Fibroblast of villous mesenchyme (primary cell): ENCODE measurements at regions not wholly inside any gene's neighbourhood (a gene's known extent, or its start where the extent isn't known, plus 50 kb on each side); places are given as distances from the start of the nearest gene placed in this dataset.
A peak's percentile ranks its signal among the peaks of the same experiment; 100 is the strongest.

Experiments used
- DNase-seq: peaks from one replicate; pipeline ENCODE4 v3.0.0-alpha.2; 2010; ENCODE audit warnings: low read depth
- H3K4me3 ChIP-seq: 2 replicates; pipeline ENCODE4 v1.5.1; 2011; ENCODE audit warnings: low read depth, mild to moderate bottlenecking, low read length
- TF ChIP-seq, protein P1 (sequence below): IDR thresholded peaks from 2 replicates; pipeline ENCODE4 v1.5.1; 2012; ENCODE audit warnings: low read depth, mild to moderate bottlenecking, low read length; ENCODE audit not compliant: insufficient read depth

DNA sequence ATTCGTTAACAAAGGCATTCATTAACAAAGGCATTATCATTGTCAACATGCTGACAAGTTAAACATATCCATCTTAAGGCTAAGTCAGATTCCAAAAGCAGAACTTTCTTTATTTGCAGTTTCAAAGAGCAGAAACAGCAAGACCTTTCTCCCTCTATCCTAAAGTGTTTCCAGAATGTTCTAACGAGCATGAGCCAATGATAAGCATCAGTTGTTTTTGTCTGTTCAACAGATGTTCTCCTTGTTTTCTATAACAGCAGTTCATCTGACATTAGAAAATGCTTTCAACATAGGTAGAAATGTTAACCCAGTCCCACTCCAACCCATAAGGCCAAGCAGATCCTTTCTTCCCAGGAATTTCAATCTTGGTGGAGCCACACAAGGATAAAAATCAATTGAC lies 77.6 kb upstream of the POMGNT2 start:
- H3K4me3 ChIP-seq, result no peak overlapping the region
- DNase-seq, result peak; percentile 88
- TF ChIP-seq, protein P1, sequence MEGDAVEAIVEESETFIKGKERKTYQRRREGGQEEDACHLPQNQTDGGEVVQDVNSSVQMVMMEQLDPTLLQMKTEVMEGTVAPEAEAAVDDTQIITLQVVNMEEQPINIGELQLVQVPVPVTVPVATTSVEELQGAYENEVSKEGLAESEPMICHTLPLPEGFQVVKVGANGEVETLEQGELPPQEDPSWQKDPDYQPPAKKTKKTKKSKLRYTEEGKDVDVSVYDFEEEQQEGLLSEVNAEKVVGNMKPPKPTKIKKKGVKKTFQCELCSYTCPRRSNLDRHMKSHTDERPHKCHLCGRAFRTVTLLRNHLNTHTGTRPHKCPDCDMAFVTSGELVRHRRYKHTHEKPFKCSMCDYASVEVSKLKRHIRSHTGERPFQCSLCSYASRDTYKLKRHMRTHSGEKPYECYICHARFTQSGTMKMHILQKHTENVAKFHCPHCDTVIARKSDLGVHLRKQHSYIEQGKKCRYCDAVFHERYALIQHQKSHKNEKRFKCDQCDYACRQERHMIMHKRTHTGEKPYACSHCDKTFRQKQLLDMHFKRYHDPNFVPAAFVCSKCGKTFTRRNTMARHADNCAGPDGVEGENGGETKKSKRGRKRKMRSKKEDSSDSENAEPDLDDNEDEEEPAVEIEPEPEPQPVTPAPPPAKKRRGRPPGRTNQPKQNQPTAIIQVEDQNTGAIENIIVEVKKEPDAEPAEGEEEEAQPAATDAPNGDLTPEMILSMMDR, result no peak

DNA sequence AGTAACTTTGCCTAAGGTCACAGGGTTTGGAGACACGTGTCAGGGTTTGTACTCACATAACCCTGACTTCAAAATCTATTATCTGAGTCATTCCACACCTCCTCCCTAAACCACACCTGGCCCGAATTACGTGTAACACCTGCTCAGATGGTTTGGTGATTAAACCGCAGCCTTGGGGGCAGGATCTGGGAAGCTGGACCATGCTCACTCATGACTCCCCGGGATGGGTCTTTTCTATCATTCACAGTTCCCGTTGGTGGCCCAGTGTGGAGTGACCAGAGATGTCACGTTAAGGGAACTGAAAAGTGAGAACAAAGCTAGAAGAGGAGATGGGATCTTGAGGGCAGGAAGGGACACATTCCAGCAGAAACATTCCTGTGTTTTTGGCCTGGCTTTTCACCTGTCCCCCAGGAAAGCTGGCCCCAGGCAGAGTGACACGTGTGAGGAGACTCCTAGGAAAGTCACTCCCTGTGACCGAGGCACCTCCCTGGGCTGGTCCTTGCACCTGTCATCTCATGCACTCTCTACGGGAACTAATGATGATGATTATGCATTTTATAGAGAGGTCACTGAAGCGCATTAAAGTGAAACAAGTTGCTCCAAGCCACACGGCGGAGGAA lies 75.4 kb upstream of the POMGNT2 start:
- TF ChIP-seq, protein P1, result no peak
- DNase-seq, result no peak

DNA sequence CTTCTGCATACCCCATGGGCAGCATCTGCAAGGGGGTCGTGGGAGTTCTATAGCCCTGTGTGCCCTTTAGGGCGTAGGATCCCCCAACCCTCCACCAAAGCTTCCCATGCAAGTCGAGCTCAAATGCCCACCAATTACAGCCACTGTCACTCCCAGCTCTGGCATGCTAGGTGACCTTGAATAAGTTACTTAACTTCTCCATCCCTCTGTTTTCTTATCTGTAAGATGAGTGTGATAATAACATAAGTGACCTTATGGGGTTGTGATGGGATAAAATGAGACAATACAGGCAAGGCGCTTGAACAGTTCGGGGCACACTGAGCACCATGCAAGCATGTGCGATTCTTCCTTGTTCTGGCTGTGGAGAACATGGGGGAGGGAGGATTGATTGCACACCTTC lies 74.8 kb upstream of the POMGNT2 start:
- H3K4me3 ChIP-seq, result no peak overlapping the region
- TF ChIP-seq, protein P1, result no peak
- no peak for DNase-seq

More for the DNA sequence above, 75.4 kb upstream of the POMGNT2 start:
- H3K4me3 ChIP-seq, result no peak overlapping the region

DNA sequence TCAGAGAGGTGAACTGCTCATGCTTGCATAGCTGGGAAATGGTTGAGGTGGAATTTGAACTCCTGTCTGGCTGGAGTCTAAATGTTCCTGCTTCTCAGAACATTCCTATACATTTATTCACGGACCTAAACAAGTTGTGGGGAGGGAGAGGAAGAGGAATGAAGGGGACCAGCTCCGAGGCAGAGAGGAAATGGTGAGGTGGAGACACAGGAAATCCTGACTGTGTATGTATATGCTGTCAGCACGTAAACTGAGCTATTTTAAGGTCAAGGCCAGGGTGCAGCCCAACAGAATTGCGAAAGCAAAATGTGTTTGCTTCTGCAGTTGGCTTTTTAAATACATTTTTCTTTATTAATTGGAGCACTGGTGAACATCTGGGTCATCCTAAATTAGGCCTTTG lies 74.1 kb upstream of the POMGNT2 start:
- H3K4me3 ChIP-seq, result no peak overlapping the region
- TF ChIP-seq, protein P1, result no peak
- DNase-seq, result peak; percentile 98

DNA sequence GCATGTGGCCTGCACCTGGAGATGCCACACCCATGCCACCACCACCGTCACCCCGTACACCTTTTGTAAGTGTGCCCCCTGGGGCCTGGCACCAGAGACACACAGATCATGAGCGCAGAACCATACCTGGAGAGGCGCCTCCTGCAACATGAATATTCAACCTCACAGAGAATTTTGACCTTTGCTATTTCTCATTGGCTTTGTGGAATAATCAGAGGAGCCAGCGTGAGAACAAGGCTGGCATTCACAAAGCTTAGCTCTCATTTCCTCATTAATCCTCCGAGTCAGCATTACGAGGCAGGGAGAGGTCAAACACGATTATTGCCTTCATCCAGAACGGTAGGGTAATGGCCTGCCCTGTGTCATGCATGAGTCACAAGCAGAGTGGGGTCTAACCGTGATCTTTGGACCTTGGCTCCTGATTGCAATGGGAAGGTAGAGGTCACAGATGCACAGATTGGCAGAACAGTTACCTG lies 73.0 kb upstream of the POMGNT2 start:
- DNase-seq, result peak; percentile 85
- H3K4me3 ChIP-seq, result no peak overlapping the region
- TF ChIP-seq, protein P1, result no peak

DNA sequence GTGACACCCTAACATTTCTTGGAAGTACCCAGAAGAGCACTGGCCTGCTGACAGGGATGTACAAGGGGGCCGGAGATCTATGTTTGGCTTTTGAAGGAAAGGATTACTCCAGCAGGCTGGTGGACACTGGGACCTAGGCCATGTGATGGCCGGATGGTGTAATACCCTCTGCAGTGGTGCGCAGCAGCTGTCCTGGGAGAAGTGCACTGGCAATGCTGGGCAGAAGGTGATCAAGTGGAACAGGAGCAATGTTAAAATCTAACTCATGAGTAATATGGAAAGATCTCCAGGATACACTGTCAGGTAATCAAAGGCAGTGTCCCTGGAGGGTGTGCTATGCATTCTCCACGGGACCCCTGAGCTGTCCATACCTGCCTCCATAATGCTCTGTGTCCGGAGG lies 71.2 kb upstream of the POMGNT2 start:
- H3K4me3 ChIP-seq, result no peak overlapping the region
- TF ChIP-seq, protein P1, result no peak
- DNase-seq, result peak; percentile 29

DNA sequence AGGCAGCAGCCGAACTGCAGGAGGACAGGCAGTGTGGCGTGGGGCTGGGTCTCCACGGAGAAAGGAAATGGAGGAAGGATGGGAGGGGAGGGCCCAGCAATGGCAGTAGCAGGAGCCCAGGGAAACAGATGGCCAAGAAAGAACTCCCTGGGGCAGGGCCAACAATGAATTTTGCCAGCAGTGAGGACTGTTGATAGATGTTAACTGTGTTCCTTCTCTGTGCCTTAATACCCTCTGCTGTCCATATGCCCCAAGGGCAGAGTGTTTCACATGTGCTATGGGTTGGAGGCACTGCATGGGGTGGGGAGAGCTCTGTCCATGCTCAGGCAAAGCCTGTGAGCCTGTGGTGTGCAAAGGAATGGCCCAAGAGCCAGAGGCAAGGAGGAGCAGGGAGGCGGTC lies 70.8 kb upstream of the POMGNT2 start:
- H3K4me3 ChIP-seq, result no peak overlapping the region
- TF ChIP-seq, protein P1, result no peak
- no peak for DNase-seq
